ENCODE measurements at regions not wholly inside any gene's neighbourhood (a gene's known extent, or its start where the extent isn't known, plus 50 kb on each side); places are given as distances from the start of the nearest gene placed in this dataset.

GRCh38 chr5:125115195-125115525, 368.7 kb upstream of the ZNF608 start:
- DNase-seq (ENCODE audit: low read depth in 4 of 4, low spot score in 3 of 4), result no peak

GRCh38 chr5:125117566-125117965, 371.1 kb upstream of the ZNF608 start:
- DNase-seq (ENCODE audit: low read depth in 4 of 4, low spot score in 3 of 4), result no peak

GRCh38 chr5:125120012-125120411, 373.6 kb upstream of the ZNF608 start:
- DNase-seq (ENCODE audit: low read depth in 4 of 4, low spot score in 3 of 4), result no peak

- DNase-seq (ENCODE audit: low read depth in 4 of 4, low spot score in 3 of 4), result no peak
These were observed 378.8 kb upstream of the ZNF608 start for GRCh38 chr5:125125031-125125823.

- no peak for DNase-seq (ENCODE audit: low read depth in 4 of 4, low spot score in 3 of 4)
These were observed 379.6 kb upstream of the ZNF608 start for GRCh38 chr5:125126050-125126449.

- no peak for DNase-seq (ENCODE audit: low read depth in 4 of 4, low spot score in 3 of 4)
These were observed 382.8 kb upstream of the ZNF608 start for GRCh38 chr5:125129151-125129806.

- DNase-seq (ENCODE audit: low read depth in 4 of 4, low spot score in 3 of 4), result no peak
These were observed 384.2 kb upstream of the ZNF608 start for GRCh38 chr5:125130591-125130990.

- DNase-seq (ENCODE audit: low read depth in 4 of 4, low spot score in 3 of 4), result no peak
These were observed 388.0 kb upstream of the ZNF608 start for GRCh38 chr5:125134216-125135081.

- no peak for DNase-seq (ENCODE audit: low read depth in 4 of 4, low spot score in 3 of 4)
These were observed 391.1 kb upstream of the ZNF608 start for GRCh38 chr5:125137535-125137934.

GRCh38 chr5:125138266-125138665, 391.8 kb upstream of the ZNF608 start:
- DNase-seq (ENCODE audit: low read depth in 4 of 4, low spot score in 3 of 4), result no peak

- no peak for DNase-seq (ENCODE audit: low read depth in 4 of 4, low spot score in 3 of 4)
These were observed 393.2 kb upstream of the ZNF608 start for GRCh38 chr5:125139590-125139989.

GRCh38 chr5:125140220-125140619, 393.8 kb upstream of the ZNF608 start:
- DNase-seq (ENCODE audit: low read depth in 4 of 4, low spot score in 3 of 4), result no peak

GRCh38 chr5:125140855-125141254, 394.4 kb upstream of the ZNF608 start:
- no peak for DNase-seq (ENCODE audit: low read depth in 4 of 4, low spot score in 3 of 4)

GRCh38 chr5:125142458-125142857, 396.0 kb upstream of the ZNF608 start:
- no peak for DNase-seq (ENCODE audit: low read depth in 4 of 4, low spot score in 3 of 4)

GRCh38 chr5:125143011-125143410, 396.6 kb upstream of the ZNF608 start:
- no peak for DNase-seq (ENCODE audit: low read depth in 4 of 4, low spot score in 3 of 4)

GRCh38 chr5:125148076-125148475, 401.6 kb upstream of the ZNF608 start:
- DNase-seq (ENCODE audit: low read depth in 4 of 4, low spot score in 3 of 4), result no peak

GRCh38 chr5:125148706-125149105, 402.3 kb upstream of the ZNF608 start:
- no peak for DNase-seq (ENCODE audit: low read depth in 4 of 4, low spot score in 3 of 4)

- no peak for DNase-seq (ENCODE audit: low read depth in 4 of 4, low spot score in 3 of 4)
These were observed 402.7 kb upstream of the ZNF608 start for GRCh38 chr5:125149110-125149509.

- no peak for DNase-seq (ENCODE audit: low read depth in 4 of 4, low spot score in 3 of 4)
These were observed 403.1 kb upstream of the ZNF608 start for GRCh38 chr5:125149527-125149926.

- DNase-seq (ENCODE audit: low read depth in 4 of 4, low spot score in 3 of 4), result no peak
These were observed 403.7 kb upstream of the ZNF608 start for GRCh38 chr5:125150041-125150669.
